Effector memory CD8-positive, alpha-beta T cell (primary cell): ENCODE measurements at regions not wholly inside any gene's neighbourhood (a gene's known extent, or its start where the extent isn't known, plus 50 kb on each side); places are given as distances from the start of the nearest gene placed in this dataset.

Source experiments
- ATAC-seq: fragments of 150-1000 bp; cut with Tn5 transposase; replicated peaks from 2 replicates; pipeline ENCODE4 v1.10.0; 2021; ENCODE audit warnings: mild to moderate bottlenecking, moderate library complexity
- DNase-seq, 3 experiments: peaks; one replicate each; pipeline ENCODE4 v3.0.0; 2021
- H3K27ac Mint-ChIP-seq, 2 donors: one replicate each; pipeline ENCODE4 v1.8.0; 2022; ENCODE audit warnings: mild to moderate bottlenecking in 2 of 2, mixed read lengths in 2 of 2, moderate library complexity in 2 of 2
- H3K27me3 Mint-ChIP-seq, 2 donors: one replicate each; pipeline ENCODE4 v1.8.0; 2022; ENCODE audit warnings: mixed read lengths in 2 of 2
- H3K36me3 Mint-ChIP-seq: one replicate; pipeline ENCODE4 v1.8.0; 2022; ENCODE audit warnings: mild to moderate bottlenecking, moderate library complexity, mixed read lengths; ENCODE audit not compliant: insufficient read depth
- H3K4me1 Mint-ChIP-seq, 2 donors: one replicate each; pipeline ENCODE4 v1.8.0; 2022; ENCODE audit warnings: low read depth in 2 of 2, mixed read lengths in 2 of 2
- H3K4me3 Mint-ChIP-seq, 2 donors: one replicate each; pipeline ENCODE4 v1.8.0; 2022; ENCODE audit warnings: mild to moderate bottlenecking in 2 of 2, mixed read lengths in 2 of 2, moderate library complexity in 2 of 2
- H3K9me3 Mint-ChIP-seq, 2 donors: one replicate each; pipeline ENCODE4 v1.8.0; 2022; ENCODE audit warnings: mixed read lengths in 2 of 2

GRCh38 chr2:239892441-239893235, 132.5 kb downstream of the NDUFA10 start:
- Mint-ChIP-seq H3K4me1 (peaks cover 0 to 3% of the 10 kb centered on the region in 2 donors), H3K36me3 (no peaks in the 10 kb centered on the region), H3K27me3 (peaks cover 41 to 53% of the 10 kb centered on the region in 2 donors), H3K4me3 (no peak overlapping the region), H3K9me3 (no peaks in the 10 kb centered on the region), H3K27ac (no peak overlapping the region)
- no peak for DNase-seq
- no peak for ATAC-seq

- H3K4me3 Mint-ChIP-seq = no peak overlapping the region
- no peak for DNase-seq
- H3K27me3 Mint-ChIP-seq = peaks cover 40 to 50% of the 10 kb centered on the region in 2 donors
- no peaks in the 10 kb centered on the region for H3K36me3 Mint-ChIP-seq
- peaks cover 0 to 3% of the 10 kb centered on the region in 2 donors for H3K4me1 Mint-ChIP-seq
- ATAC-seq = no peak
- H3K9me3 Mint-ChIP-seq = peaks cover 0 to under 1% of the 10 kb centered on the region in 2 donors
- H3K27ac Mint-ChIP-seq = no peak overlapping the region
Measured at GRCh38 chr2:239891698-239892097, 133.4 kb downstream of the NDUFA10 start.

- DNase-seq (no peak), ATAC-seq (no peak)
- no peaks in the 10 kb centered on the region for H3K36me3 Mint-ChIP-seq
- no peak overlapping the region for H3K4me3 Mint-ChIP-seq
- H3K27me3 Mint-ChIP-seq = peaks cover 26 to 36% of the 10 kb centered on the region in 2 donors
- peaks cover 1 to 12% of the 10 kb centered on the region in 2 donors for H3K9me3 Mint-ChIP-seq
- H3K4me1 Mint-ChIP-seq = peaks cover 0 to 3% of the 10 kb centered on the region in 2 donors
- H3K27ac Mint-ChIP-seq = no peak overlapping the region
Measured at GRCh38 chr2:239890206-239890746, 134.9 kb downstream of the NDUFA10 start.

- no peak for DNase-seq
- Mint-ChIP-seq H3K4me3 (no peak overlapping the region), H3K27me3 (peaks cover 21 to 30% of the 10 kb centered on the region in 2 donors), H3K9me3 (peaks cover 1 to 17% of the 10 kb centered on the region in 2 donors), H3K27ac (no peak overlapping the region), H3K36me3 (no peaks in the 10 kb centered on the region), H3K4me1 (peaks cover 0 to 3% of the 10 kb centered on the region in 2 donors)
- ATAC-seq = no peak
Measured at GRCh38 chr2:239889641-239890121, 135.5 kb downstream of the NDUFA10 start.

DNA sequence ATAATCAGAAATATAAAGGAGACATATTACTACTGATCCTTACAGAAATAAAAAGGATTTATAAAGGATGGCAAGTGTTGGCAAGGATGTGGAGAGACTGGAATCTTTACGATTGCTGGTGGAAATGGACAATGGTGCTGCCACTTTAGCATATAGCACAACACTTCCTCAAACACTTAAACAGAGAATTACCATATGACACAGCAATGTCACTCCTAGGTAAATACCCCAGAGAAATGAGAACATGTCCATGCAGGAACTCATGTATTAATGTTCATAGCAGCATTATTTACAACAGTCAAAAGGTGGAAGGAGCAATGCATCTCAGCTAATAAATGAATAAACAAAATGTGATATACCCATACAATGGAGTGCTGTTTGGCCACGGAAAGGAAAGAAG, 137.5 kb downstream of the NDUFA10 start:
- peaks cover 1 to 24% of the 10 kb centered on the region in 2 donors for H3K9me3 Mint-ChIP-seq
- no peak overlapping the region for H3K4me3 Mint-ChIP-seq
- H3K27ac Mint-ChIP-seq = no peak overlapping the region
- no peak for DNase-seq
- peaks cover 7 to 11% of the 10 kb centered on the region in 2 donors for H3K27me3 Mint-ChIP-seq
- no peak for ATAC-seq
- H3K36me3 Mint-ChIP-seq = no peaks in the 10 kb centered on the region
- H3K4me1 Mint-ChIP-seq = no peaks in the 10 kb centered on the region

- no peak for ATAC-seq
Measured at GRCh38 chr2:239886781-239887180, 138.4 kb downstream of the NDUFA10 start.

GRCh38 chr2:239884875-239885274, 140.3 kb downstream of the NDUFA10 start:
- Mint-ChIP-seq H3K27me3 (peaks cover 16 to 26% of the 10 kb centered on the region in 2 donors), H3K4me3 (no peak overlapping the region), H3K27ac (no peak overlapping the region), H3K9me3 (peaks cover 1 to 24% of the 10 kb centered on the region in 2 donors), H3K36me3 (no peaks in the 10 kb centered on the region), H3K4me1 (peaks cover 5% of the 10 kb centered on the region in 2 donors)
- DNase-seq (no peak), ATAC-seq (no peak)

More at GRCh38 chr2:239886781-239887180, 138.4 kb downstream of the NDUFA10 start:
- Mint-ChIP-seq H3K27ac (no peak overlapping the region), H3K27me3 (peaks cover 12 to 18% of the 10 kb centered on the region in 2 donors), H3K36me3 (no peaks in the 10 kb centered on the region), H3K4me1 (peaks cover 5% of the 10 kb centered on the region in 2 donors), H3K4me3 (no peak overlapping the region), H3K9me3 (peaks cover 1 to 24% of the 10 kb centered on the region in 2 donors)
- no peak for DNase-seq

DNA sequence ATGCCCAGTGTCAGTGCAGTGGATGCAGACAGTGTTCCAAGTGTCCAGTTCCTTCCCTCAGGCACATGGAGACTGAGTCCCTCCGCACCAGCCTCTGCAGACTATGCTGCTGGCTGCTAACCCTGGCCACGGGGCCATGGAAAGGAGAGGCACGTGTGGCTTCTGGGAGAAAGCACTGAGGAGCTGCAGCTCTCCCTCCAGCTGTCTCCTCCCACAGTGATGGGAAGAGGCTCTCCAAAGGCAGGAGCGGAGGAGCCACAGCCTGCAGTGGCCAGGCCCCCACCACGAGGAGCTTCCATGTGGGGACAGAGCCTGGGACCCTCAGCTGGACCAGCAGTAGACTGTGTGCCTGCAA, 141.1 kb downstream of the NDUFA10 start:
- H3K4me3 Mint-ChIP-seq = no peak overlapping the region
- no peaks in the 10 kb centered on the region for H3K36me3 Mint-ChIP-seq
- no peak overlapping the region for H3K27ac Mint-ChIP-seq
- DNase-seq (no peak), ATAC-seq (no peak)
- peaks cover 16 to 22% of the 10 kb centered on the region in 2 donors for H3K27me3 Mint-ChIP-seq
- peaks cover 1 to 24% of the 10 kb centered on the region in 2 donors for H3K9me3 Mint-ChIP-seq
- H3K4me1 Mint-ChIP-seq = peaks cover 5 to 8% of the 10 kb centered on the region in 2 donors

DNA sequence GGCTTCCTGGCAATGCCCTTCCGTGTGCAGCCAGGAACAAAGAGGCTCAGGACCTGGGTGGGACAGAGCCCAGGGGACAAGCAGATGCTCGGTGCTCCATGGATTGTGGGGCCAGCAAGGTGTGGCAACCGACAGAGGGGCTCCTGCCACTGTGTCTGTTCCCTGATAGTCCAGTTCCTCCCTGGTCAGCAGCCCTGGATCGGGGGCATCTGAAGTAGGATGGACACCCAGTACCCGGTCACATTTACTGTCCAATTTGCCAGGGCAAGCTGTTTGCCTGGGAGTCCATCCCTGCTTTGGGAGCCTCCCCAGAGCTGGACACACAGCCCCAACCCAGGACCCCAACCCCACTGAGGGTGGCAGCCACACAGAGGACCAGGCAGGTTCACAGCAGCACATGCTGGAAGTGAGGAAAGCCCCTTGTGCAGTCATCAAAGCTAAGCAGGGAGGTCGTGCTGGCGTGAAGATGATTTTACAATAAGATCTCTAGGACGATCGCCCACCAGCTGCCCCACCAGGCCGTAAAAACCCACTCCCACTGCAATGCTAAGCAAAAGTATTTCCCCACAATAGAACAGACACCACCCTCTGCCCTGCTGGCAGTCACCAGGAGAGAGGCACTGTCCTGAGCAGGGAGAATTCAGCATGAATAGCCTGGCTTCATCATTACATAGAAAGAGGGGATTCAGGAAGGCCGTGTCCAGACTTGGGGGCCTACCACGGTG, 141.7 kb downstream of the NDUFA10 start:
- peaks cover 16 to 22% of the 10 kb centered on the region in 2 donors for H3K27me3 Mint-ChIP-seq
- no peak overlapping the region for H3K4me3 Mint-ChIP-seq
- H3K27ac Mint-ChIP-seq = no peak overlapping the region
- H3K9me3 Mint-ChIP-seq = peaks cover 1 to 24% of the 10 kb centered on the region in 2 donors
- DNase-seq (no peak), ATAC-seq (no peak)
- H3K36me3 Mint-ChIP-seq = no peaks in the 10 kb centered on the region
- peaks cover 5 to 8% of the 10 kb centered on the region in 2 donors for H3K4me1 Mint-ChIP-seq

GRCh38 chr2:239882781-239883180, 142.4 kb downstream of the NDUFA10 start:
- Mint-ChIP-seq H3K27ac (no peak overlapping the region), H3K36me3 (no peaks in the 10 kb centered on the region), H3K9me3 (peaks cover 1 to 24% of the 10 kb centered on the region in 2 donors), H3K4me3 (no peak overlapping the region), H3K27me3 (peaks cover 16 to 22% of the 10 kb centered on the region in 2 donors), H3K4me1 (peaks cover 5 to 8% of the 10 kb centered on the region in 2 donors)
- DNase-seq = no peak
- ATAC-seq = no peak

DNA sequence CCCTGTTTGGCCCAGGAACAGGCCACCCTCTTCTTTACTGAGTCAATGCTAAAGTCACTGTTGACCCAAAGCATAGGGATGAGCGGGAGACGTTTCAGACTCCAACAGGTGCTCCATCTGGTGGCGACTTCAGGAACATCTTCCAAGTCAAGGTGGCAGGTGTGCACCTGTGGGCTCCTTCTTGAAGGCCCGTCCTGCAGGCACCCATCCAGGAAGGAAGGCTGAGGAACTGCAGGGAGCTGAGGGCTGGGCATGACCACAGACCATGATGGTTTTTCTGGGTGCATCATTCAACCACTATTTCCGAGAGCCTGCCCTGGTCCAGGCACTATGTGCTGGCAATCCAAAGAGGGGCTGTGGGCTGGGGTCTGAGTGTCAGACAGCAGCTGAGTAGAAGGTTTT, 142.8 kb downstream of the NDUFA10 start:
- ATAC-seq = peak; percentile 51
- Mint-ChIP-seq H3K27me3 (peaks cover 16 to 23% of the 10 kb centered on the region in 2 donors), H3K4me1 (peaks cover 5 to 8% of the 10 kb centered on the region in 2 donors), H3K27ac (peak overlapping the region in 1 of 2 donors; percentile 35), H3K4me3 (no peak overlapping the region), H3K36me3 (no peaks in the 10 kb centered on the region), H3K9me3 (peaks cover 1 to 24% of the 10 kb centered on the region in 2 donors)
- peak; percentile 54 to 66 (median 65) for DNase-seq

GRCh38 chr2:239881561-239882320, 143.4 kb downstream of the NDUFA10 start:
- Mint-ChIP-seq H3K27ac (peak overlapping the region in 1 of 2 donors; percentile 35), H3K27me3 (peaks cover 16 to 29% of the 10 kb centered on the region in 2 donors), H3K9me3 (peaks cover 1 to 24% of the 10 kb centered on the region in 2 donors), H3K4me3 (no peak overlapping the region), H3K36me3 (no peaks in the 10 kb centered on the region), H3K4me1 (peaks cover 5 to 8% of the 10 kb centered on the region in 2 donors)
- DNase-seq = no peak
- no peak for ATAC-seq
